Activated T-cell treated with anti-CD3 and anti-CD28 coated beads, Interleukin-2, amount 50 U/mL, for 24 hours (primary cell): ENCODE measurements at regions not wholly inside any gene's neighbourhood (a gene's known extent, or its start where the extent isn't known, plus 50 kb on each side); places are given as distances from the start of the nearest gene placed in this dataset.

Source experiments
- DNase-seq: peaks from one replicate; pipeline ENCODE4 v3.0.0-alpha.2; 2020
- H3K27ac Mint-ChIP-seq: 2 replicates; pipeline ENCODE4 v1.8.0; 2020; ENCODE audit warnings: mild to moderate bottlenecking, mixed read lengths
- H3K27me3 Mint-ChIP-seq: 2 replicates; pipeline ENCODE4 v1.8.0; 2020; ENCODE audit warnings: mixed read lengths
- H3K36me3 Mint-ChIP-seq: 2 replicates; pipeline ENCODE4 v1.8.0; 2020; ENCODE audit warnings: low read depth, mixed read lengths
- H3K4me1 Mint-ChIP-seq: 2 replicates; pipeline ENCODE4 v1.8.0; 2020; ENCODE audit warnings: low read depth, mixed read lengths
- H3K4me3 Mint-ChIP-seq: 2 replicates; pipeline ENCODE4 v1.8.0; 2020; ENCODE audit warnings: mild to moderate bottlenecking, moderate library complexity, mixed read lengths
- H3K9me3 Mint-ChIP-seq: 2 replicates; pipeline ENCODE4 v1.8.0; 2020; ENCODE audit warnings: mixed read lengths

GRCh38 chr5:89277816-89278215 lies 394.8 kb upstream of the MEF2C start:
- DNase-seq: no peak
- no peaks in the 10 kb centered on the region for H3K27me3 Mint-ChIP-seq
- no peaks in the 10 kb centered on the region for H3K4me1 Mint-ChIP-seq
- no peak overlapping the region for H3K27ac Mint-ChIP-seq
- H3K4me3 Mint-ChIP-seq: no peak overlapping the region
- no peaks in the 10 kb centered on the region for H3K36me3 Mint-ChIP-seq
- peaks cover 4% of the 10 kb centered on the region for H3K9me3 Mint-ChIP-seq

GRCh38 chr5:89276566-89277305 lies 393.8 kb upstream of the MEF2C start:
- Mint-ChIP-seq H3K4me3 (no peak overlapping the region), H3K27me3 (no peaks in the 10 kb centered on the region), H3K4me1 (no peaks in the 10 kb centered on the region), H3K27ac (no peak overlapping the region), H3K36me3 (no peaks in the 10 kb centered on the region), H3K9me3 (peaks cover 4% of the 10 kb centered on the region)
- DNase-seq: no peak

- H3K4me3 Mint-ChIP-seq: no peak overlapping the region
- H3K9me3 Mint-ChIP-seq: peaks cover 4% of the 10 kb centered on the region
- no peak overlapping the region for H3K27ac Mint-ChIP-seq
- DNase-seq: no peak
- H3K4me1 Mint-ChIP-seq: no peaks in the 10 kb centered on the region
- no peaks in the 10 kb centered on the region for H3K27me3 Mint-ChIP-seq
- H3K36me3 Mint-ChIP-seq: no peaks in the 10 kb centered on the region
These were observed 392.3 kb upstream of the MEF2C start for GRCh38 chr5:89275066-89275855.

GRCh38 chr5:89273289-89273688 lies 390.3 kb upstream of the MEF2C start:
- H3K27me3 Mint-ChIP-seq: peaks cover 3% of the 10 kb centered on the region
- peaks cover 3% of the 10 kb centered on the region for H3K9me3 Mint-ChIP-seq
- no peaks in the 10 kb centered on the region for H3K36me3 Mint-ChIP-seq
- no peak overlapping the region for H3K27ac Mint-ChIP-seq
- no peaks in the 10 kb centered on the region for H3K4me1 Mint-ChIP-seq
- no peak overlapping the region for H3K4me3 Mint-ChIP-seq
- no peak for DNase-seq

GRCh38 chr5:89270901-89271300 lies 387.9 kb upstream of the MEF2C start:
- no peaks in the 10 kb centered on the region for H3K4me1 Mint-ChIP-seq
- no peak overlapping the region for H3K4me3 Mint-ChIP-seq

GRCh38 chr5:89269721-89270120 lies 386.7 kb upstream of the MEF2C start:
- H3K4me1 Mint-ChIP-seq: no peaks in the 10 kb centered on the region
- no peaks in the 10 kb centered on the region for H3K36me3 Mint-ChIP-seq
- no peak overlapping the region for H3K4me3 Mint-ChIP-seq
- H3K27me3 Mint-ChIP-seq: peaks cover 3% of the 10 kb centered on the region
- H3K27ac Mint-ChIP-seq: no peak overlapping the region
- no peak for DNase-seq
- peaks cover 2% of the 10 kb centered on the region for H3K9me3 Mint-ChIP-seq

More at GRCh38 chr5:89270901-89271300, 387.9 kb upstream of the MEF2C start:
- Mint-ChIP-seq H3K9me3 (peaks cover 2% of the 10 kb centered on the region), H3K36me3 (no peaks in the 10 kb centered on the region), H3K27ac (no peak overlapping the region), H3K27me3 (peaks cover 3% of the 10 kb centered on the region)
- DNase-seq: no peak

GRCh38 chr5:89268460-89268859 lies 385.5 kb upstream of the MEF2C start:
- H3K27me3 Mint-ChIP-seq: peaks cover 3% of the 10 kb centered on the region
- DNase-seq: no peak
- H3K9me3 Mint-ChIP-seq: peaks cover 2% of the 10 kb centered on the region
- no peak overlapping the region for H3K4me3 Mint-ChIP-seq
- no peaks in the 10 kb centered on the region for H3K4me1 Mint-ChIP-seq
- H3K36me3 Mint-ChIP-seq: no peaks in the 10 kb centered on the region
- no peak overlapping the region for H3K27ac Mint-ChIP-seq

GRCh38 chr5:89267788-89268187 lies 384.8 kb upstream of the MEF2C start:
- Mint-ChIP-seq H3K9me3 (peaks cover 2% of the 10 kb centered on the region), H3K4me3 (no peak overlapping the region), H3K27me3 (peaks cover 3% of the 10 kb centered on the region), H3K36me3 (no peaks in the 10 kb centered on the region), H3K27ac (no peak overlapping the region), H3K4me1 (no peaks in the 10 kb centered on the region)
- DNase-seq: no peak

- H3K4me1 Mint-ChIP-seq: no peaks in the 10 kb centered on the region
- H3K4me3 Mint-ChIP-seq: no peak overlapping the region
- H3K27ac Mint-ChIP-seq: no peak overlapping the region
- no peak for DNase-seq
- peaks cover 3% of the 10 kb centered on the region for H3K27me3 Mint-ChIP-seq
- no peaks in the 10 kb centered on the region for H3K36me3 Mint-ChIP-seq
- H3K9me3 Mint-ChIP-seq: peaks cover 2% of the 10 kb centered on the region
These were observed 382.7 kb upstream of the MEF2C start for GRCh38 chr5:89265511-89266179.

GRCh38 chr5:89263846-89264245 lies 380.9 kb upstream of the MEF2C start:
- Mint-ChIP-seq H3K4me3 (no peak overlapping the region), H3K4me1 (no peaks in the 10 kb centered on the region)

GRCh38 chr5:89262030-89262429 lies 379.0 kb upstream of the MEF2C start:
- Mint-ChIP-seq H3K4me1 (no peaks in the 10 kb centered on the region), H3K27ac (no peak overlapping the region), H3K4me3 (no peak overlapping the region), H3K36me3 (no peaks in the 10 kb centered on the region), H3K9me3 (peaks cover 4% of the 10 kb centered on the region), H3K27me3 (no peaks in the 10 kb centered on the region)
- DNase-seq: no peak

More at GRCh38 chr5:89263846-89264245, 380.9 kb upstream of the MEF2C start:
- Mint-ChIP-seq H3K9me3 (no peaks in the 10 kb centered on the region), H3K27ac (no peak overlapping the region), H3K36me3 (no peaks in the 10 kb centered on the region), H3K27me3 (no peaks in the 10 kb centered on the region)
- no peak for DNase-seq

GRCh38 chr5:89260254-89260653 lies 377.3 kb upstream of the MEF2C start:
- Mint-ChIP-seq H3K9me3 (peaks cover 6% of the 10 kb centered on the region), H3K36me3 (no peaks in the 10 kb centered on the region), H3K27ac (no peak overlapping the region), H3K27me3 (no peaks in the 10 kb centered on the region), H3K4me1 (no peaks in the 10 kb centered on the region), H3K4me3 (no peak overlapping the region)
- DNase-seq: no peak

- no peak for DNase-seq
- Mint-ChIP-seq H3K4me1 (no peaks in the 10 kb centered on the region), H3K4me3 (no peak overlapping the region), H3K27ac (no peak overlapping the region), H3K27me3 (no peaks in the 10 kb centered on the region), H3K36me3 (no peaks in the 10 kb centered on the region), H3K9me3 (peaks cover 6% of the 10 kb centered on the region)
These were observed 373.0 kb upstream of the MEF2C start for GRCh38 chr5:89255845-89256463.

- Mint-ChIP-seq H3K9me3 (peaks cover 6% of the 10 kb centered on the region), H3K4me3 (no peak overlapping the region), H3K27me3 (no peaks in the 10 kb centered on the region), H3K36me3 (no peaks in the 10 kb centered on the region), H3K4me1 (no peaks in the 10 kb centered on the region), H3K27ac (no peak overlapping the region)
- DNase-seq: no peak
These were observed 370.8 kb upstream of the MEF2C start for GRCh38 chr5:89253666-89254352.
